ENCODE measurements at regions not wholly inside any gene's neighbourhood (a gene's known extent, or its start where the extent isn't known, plus 50 kb on each side); places are given as distances from the start of the nearest gene placed in this dataset.
"Not testable (repeated sequence)": the region's sequence is repeated elsewhere in the genome, so short reads cannot be mapped to it uniquely, and the experiment has no call there.

GRCh38 chr10:9845075-9845474 lies 1172.6 kb upstream of the CELF2 start:
- DNase-seq (ENCODE audit: low spot score) = no peak

DNA sequence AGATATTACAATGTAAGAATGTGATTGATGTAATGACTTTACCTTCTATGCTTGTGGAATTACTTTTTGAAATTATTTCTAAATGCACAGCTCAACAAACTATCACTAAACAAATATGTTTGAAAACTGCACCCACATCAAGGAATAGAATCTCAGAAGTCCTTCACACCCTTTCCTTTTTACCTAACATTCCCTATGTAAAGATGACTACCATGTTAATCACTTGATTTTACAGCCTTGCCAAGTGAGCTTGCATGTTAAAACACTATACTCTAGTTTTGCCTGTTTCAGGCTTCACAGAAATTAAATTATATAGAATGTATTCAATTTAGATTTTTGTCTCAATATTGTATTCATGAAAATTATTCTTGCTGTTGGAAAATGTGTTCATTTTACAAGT lies 1169.4 kb upstream of the CELF2 start:
- DNase-seq (ENCODE audit: low spot score) = no peak

DNA sequence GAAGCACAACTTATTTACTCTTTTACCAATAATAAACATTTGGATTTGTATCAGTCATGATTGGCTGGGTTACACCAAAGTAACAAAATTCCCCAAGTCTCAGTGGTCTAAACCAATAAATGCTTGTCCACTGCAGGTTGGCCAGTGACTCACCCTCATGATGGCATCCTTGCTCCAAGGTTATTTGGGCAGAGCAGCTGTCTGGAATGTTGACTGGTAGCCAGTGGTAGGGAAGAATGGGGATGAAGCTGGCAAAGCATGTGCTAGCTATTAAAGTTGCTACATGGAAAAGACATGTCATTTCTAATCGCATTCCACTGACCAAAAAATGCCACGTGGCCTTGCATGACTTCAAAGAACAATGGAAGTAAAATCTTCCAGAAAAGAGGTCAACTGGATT lies 1168.7 kb upstream of the CELF2 start:
- no peak for DNase-seq (ENCODE audit: low spot score)

- no peak for DNase-seq (ENCODE audit: low spot score)
These were observed 1167.3 kb upstream of the CELF2 start for GRCh38 chr10:9850415-9850814.

DNA sequence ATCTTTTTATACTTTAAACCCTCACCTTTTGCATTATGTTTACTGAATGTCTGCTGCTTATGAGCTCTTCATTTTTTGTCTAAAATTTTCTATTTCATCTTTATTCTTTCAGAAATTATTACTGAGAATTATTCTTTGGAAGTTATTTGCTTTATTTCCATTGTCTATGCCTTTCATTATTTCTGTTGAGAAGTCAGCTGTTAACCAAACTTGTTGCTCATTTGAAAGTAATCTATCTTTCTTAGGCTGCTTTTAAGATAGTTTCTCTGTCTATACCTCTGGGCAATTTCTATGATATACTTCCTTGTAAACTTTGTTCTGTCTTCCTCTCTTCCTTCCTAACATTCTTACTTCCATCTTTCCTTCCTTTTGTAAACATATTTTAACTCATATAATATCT lies 1165.9 kb upstream of the CELF2 start:
- no peak for DNase-seq (ENCODE audit: low spot score)

- no peak for DNase-seq (ENCODE audit: low spot score)
These were observed 1164.0 kb upstream of the CELF2 start for GRCh38 chr10:9853405-9854355.

DNA sequence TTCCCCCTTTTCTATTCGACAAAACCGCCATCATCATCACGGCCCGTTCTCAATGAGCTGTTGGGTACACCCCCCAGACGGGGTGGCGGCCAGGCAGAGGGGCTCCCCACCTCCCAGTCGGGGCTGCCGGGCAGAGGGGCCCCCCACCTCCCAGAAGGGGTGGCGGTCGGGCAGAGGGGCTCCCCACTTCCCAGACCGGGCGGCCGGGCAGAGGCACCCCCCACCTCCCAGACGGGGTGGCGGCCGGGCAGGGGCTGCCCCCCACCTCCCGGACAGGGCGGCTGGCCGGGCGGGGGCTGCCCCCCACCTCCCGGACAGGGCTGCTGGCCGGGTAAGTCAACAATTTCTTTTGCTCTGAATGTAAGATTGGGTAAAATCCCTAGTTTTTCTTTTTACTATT lies 1162.2 kb upstream of the CELF2 start:
- not testable (repeated sequence) for DNase-seq (ENCODE audit: low spot score)

DNA sequence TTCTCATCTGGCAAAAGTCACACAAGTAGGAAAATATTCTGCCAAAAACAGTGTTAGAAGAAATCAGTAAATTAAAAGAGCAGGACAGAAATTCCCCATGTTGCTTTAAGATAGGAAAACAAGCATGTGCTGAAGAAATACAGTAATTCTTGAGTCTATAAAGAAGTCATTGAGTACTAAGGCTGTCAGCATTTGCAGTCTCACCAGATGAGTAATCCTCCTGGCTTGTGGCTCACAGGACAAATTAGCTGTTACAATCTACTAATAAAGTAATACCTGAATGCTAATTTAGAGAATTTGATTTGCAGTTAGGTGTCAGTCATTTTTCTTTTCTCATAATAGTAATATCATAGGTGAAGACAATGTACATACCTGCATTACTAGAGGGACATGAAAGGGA lies 1158.9 kb upstream of the CELF2 start:
- DNase-seq (ENCODE audit: low spot score) = no peak

GRCh38 chr10:9860045-9860444 lies 1157.6 kb upstream of the CELF2 start:
- DNase-seq (ENCODE audit: low spot score) = no peak

DNA sequence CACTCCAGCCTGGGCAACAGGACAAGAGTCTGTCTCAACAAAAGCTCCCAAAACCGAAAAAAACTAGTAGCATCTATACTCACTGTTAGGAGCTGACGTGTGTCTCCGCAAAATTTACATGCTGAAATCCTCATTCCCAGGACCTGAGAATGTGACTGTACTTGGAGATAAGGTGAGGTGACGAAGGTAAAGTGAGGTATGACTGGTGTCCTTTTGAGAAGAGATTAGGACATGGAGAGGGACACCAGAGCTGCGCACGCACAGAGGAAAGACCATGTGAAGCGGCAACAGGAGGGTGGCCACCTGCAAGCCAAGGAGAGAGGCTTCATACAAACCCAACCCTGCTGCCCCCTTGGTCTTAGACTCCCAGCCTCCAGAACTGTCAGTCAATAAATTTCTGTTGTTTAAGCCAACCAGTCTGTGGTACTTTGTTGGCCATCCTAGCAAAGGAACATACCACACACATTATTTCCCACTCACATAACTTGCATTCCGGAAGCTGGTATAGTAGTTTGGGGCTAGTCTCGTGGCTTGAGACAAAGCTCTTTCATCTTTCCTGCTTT lies 1154.0 kb upstream of the CELF2 start:
- DNase-seq (ENCODE audit: low spot score) = no peak

- no peak for DNase-seq (ENCODE audit: low spot score)
These were observed 1149.2 kb upstream of the CELF2 start for GRCh38 chr10:9868499-9868898.

DNA sequence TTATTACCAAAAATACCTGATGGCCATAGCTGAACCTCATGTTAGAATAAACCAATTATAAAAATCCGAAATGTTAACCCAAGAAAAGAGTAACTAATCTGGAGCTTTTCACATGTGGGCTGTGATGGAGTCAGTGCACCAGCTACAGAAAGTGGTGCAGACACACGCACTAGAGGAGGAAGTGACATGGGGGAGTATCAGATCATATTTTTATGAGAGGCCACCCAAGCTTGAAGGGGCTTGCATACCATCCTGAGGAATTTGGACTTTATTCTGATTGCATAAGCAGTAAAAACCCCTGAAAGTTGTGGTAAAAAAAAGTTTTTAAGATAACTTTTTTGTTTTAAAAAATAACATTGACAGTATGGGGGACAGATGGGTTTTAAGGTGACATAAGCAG lies 1148.5 kb upstream of the CELF2 start:
- no peak for DNase-seq (ENCODE audit: low spot score)

GRCh38 chr10:9869606-9870176 lies 1148.0 kb upstream of the CELF2 start:
- no peak for DNase-seq (ENCODE audit: low spot score)

DNA sequence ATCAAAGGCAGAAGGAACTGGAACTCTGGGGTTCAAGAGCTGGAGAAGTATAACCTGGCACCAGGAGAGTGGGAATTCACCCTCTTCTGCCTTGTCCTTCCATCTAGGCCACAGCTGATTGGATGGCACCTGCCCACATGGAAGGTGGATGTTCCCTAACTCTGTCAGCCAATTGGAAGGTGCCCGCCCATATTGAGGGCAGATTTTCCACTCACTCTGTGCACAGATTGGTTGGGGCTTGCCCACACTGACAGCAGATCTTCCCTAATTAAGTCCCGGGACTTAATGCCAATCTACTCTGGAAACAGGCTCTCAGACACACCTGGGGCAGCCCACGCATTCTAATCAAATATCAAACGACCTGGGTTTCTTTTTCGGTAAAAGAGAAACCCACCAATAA lies 1142.3 kb upstream of the CELF2 start:
- no peak for DNase-seq (ENCODE audit: low spot score)

DNA sequence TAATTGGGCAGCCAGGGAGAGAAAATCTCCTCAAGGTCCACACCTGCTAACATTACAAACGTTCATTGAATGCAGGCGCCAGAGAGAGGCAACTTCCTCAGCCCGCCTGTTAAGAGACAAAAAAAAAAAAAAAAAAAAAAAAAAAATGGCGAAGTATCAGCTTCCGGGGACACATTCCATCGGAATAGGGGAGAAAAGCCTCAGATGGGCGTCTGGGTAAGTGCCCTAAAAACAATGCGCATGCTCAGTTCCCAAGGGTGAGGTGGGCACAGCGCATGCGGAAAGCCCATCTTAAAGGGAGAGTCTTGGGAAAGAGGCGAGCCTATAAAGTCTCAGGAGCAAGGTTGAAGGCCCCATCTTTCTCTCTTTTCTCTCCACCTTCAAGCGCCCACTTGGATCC lies 1139.7 kb upstream of the CELF2 start:
- DNase-seq (ENCODE audit: low spot score) = no peak

DNA sequence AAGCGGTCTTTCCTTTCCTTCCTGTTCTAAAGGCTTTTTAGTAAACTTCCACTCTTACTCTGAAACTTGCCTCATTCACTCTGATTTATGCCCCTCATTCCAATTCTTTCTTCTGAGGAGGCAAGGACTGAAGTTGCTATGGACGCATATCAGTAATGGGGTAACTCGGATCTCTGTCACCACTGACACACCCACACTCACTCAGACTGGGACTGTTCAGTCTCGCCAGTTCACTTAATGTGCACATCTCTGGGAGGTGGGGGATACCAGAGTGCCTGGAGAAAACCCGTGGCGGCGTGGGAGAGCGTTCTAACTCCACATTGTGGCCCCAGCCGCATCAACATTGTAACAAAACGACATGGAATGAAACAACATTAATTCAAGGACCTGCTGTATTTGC lies 1139.3 kb upstream of the CELF2 start:
- DNase-seq (ENCODE audit: low spot score) = no peak

- DNase-seq (ENCODE audit: low spot score) = no peak
These were observed 1131.9 kb upstream of the CELF2 start for GRCh38 chr10:9885761-9886160.

DNA sequence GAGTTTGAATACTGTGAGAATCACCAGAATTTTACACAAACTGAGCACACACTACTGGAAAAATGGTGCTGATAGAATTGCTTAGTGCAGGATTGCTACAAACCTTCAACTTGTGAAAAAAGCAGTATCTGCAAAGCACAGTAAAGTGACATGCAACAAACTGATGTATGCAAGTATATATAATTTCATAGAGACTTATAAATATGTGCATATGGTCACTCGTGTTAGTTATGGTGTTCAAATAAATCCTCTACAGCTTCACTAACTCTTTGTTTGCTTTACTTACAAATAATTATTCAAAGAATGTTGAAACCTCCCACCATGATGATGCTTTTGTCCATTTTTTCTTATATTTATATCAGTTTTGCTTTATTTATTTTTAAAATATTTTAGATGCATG lies 1130.9 kb upstream of the CELF2 start:
- no peak for DNase-seq (ENCODE audit: low spot score)

GRCh38 chr10:9895453-9895852 lies 1122.2 kb upstream of the CELF2 start:
- no peak for DNase-seq (ENCODE audit: low spot score)

DNA sequence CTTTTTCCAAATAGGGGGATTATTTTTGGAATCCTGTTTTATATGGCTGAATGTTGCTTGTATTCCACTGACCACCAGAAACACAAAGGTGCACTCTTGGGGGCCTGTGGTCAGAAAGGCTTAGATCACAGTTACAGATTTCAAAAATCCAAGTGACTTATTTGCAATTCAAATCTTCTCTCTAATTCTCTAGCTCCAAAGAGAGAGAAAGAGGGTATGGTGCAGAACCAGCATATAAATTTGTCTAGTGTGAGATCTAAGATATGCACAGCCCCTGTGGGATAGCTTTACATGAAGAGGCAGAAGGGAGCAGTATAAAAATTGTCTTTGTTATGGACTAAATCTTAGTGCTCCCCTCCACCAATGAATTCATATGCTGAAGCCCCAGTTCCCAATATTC lies 1121.7 kb upstream of the CELF2 start:
- no peak for DNase-seq (ENCODE audit: low spot score)

- no peak for DNase-seq (ENCODE audit: low spot score)
These were observed 1118.9 kb upstream of the CELF2 start for GRCh38 chr10:9898633-9899395.

DNA sequence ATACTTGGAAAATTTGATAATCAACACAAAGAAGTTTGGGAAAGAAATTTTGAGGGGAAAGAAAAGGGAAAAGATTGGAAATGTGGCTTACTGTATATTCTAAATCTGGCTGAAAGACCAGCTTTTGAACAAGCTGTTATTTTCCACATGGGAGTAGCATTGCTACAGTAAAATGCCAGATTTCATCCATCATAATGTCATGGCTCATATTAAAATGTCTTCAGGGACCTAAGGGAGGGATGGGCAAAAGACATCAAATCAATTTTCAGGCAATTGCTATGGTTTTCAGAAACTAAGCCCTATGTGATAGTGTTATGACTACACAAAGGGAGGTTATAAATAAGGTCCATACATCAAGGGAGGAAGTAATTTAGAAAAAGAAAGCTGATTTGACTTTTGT lies 1116.9 kb upstream of the CELF2 start:
- no peak for DNase-seq (ENCODE audit: low spot score)

DNA sequence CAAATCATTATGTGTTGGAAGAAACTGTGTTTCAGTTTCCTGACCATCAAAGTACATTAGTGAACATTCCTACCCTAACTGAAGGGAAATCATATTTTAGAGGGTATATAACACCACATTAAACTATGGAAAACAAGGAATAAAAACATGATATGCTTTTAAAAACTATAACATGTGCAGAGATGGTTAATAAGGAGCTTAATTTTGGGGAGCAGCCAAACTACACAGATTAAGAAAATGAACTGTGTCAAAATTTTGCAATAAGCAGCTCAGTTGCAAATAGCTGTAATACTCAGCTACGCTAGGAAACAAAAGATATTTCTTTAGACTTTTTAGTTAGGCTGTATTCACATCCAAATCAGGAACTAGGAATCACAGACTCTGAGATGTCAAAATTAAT lies 1115.7 kb upstream of the CELF2 start:
- no peak for DNase-seq (ENCODE audit: low spot score)

Measured in activated CD4-positive, alpha-beta T cell treated with anti-CD3 and anti-CD28 coated beads, Interleukin-2, Interleukin-4, amounts not matched to agents 100 ng/mL and 50 ng/mL, durations not matched to agents 16 hours and 8 hours (primary cell).